M059J (cell line): ENCODE measurements at regions not wholly inside any gene's neighbourhood (a gene's known extent, or its start where the extent isn't known, plus 50 kb on each side); places are given as distances from the start of the nearest gene placed in this dataset.
"Not testable (repeated sequence)": the region's sequence is repeated elsewhere in the genome, so short reads cannot be mapped to it uniquely, and the experiment has no call there.

Experiments
- DNase-seq: peaks from one replicate; pipeline ENCODE4 v3.0.0-alpha.2; 2012; ENCODE audit warnings: low read depth

GRCh38 chr2:90052113-90052631 lies 1360.7 kb downstream of the RPIA start:
- not testable (repeated sequence) for DNase-seq

GRCh38 chr2:90069290-90069894 lies 1377.9 kb downstream of the RPIA start:
- peak; percentile 29 for DNase-seq

- no peak for DNase-seq
Measured at GRCh38 chr2:90076311-90076710, 1384.8 kb downstream of the RPIA start.

- no peak for DNase-seq
Measured at GRCh38 chr2:90077948-90078347, 1386.5 kb downstream of the RPIA start.

GRCh38 chr2:90079374-90079773 lies 1387.9 kb downstream of the RPIA start:
- DNase-seq: no peak

- not testable (repeated sequence) for DNase-seq
Measured at GRCh38 chr2:90087792-90088191, 1396.3 kb downstream of the RPIA start.

- not testable (repeated sequence) for DNase-seq
Measured at GRCh38 chr2:90093571-90094270, 1402.2 kb downstream of the RPIA start.

GRCh38 chr2:90097617-90098016 lies 1406.1 kb downstream of the RPIA start:
- not testable (repeated sequence) for DNase-seq

GRCh38 chr2:90105142-90105541 lies 1413.7 kb downstream of the RPIA start:
- not testable (repeated sequence) for DNase-seq

- DNase-seq: peak; percentile 0
Measured at GRCh38 chr2:90123409-90123808, 1431.9 kb downstream of the RPIA start.

- not testable (repeated sequence) for DNase-seq
Measured at GRCh38 chr2:90139046-90139445, 1447.6 kb downstream of the RPIA start.

GRCh38 chr2:90141558-90141957 lies 1450.1 kb downstream of the RPIA start:
- not testable (repeated sequence) for DNase-seq

- peak; percentile 3 for DNase-seq
Measured at GRCh38 chr2:90151805-90152204, 1460.3 kb downstream of the RPIA start.

GRCh38 chr2:90170978-90171377 lies 1479.5 kb downstream of the RPIA start:
- DNase-seq: not testable (repeated sequence)

- DNase-seq: not testable (repeated sequence)
Measured at GRCh38 chr2:90173081-90173480, 1481.6 kb downstream of the RPIA start.

GRCh38 chr2:90179591-90179990 lies 1488.1 kb downstream of the RPIA start:
- DNase-seq: not testable (repeated sequence)

GRCh38 chr2:90207454-90208058 lies 1516.1 kb downstream of the RPIA start:
- peak; percentile 3 for DNase-seq

- DNase-seq: no peak
Measured at GRCh38 chr2:90209009-90209408, 1517.5 kb downstream of the RPIA start.

- no peak for DNase-seq
Measured at GRCh38 chr2:90209806-90210205, 1518.3 kb downstream of the RPIA start.

GRCh38 chr2:90215880-90216279 lies 1524.4 kb downstream of the RPIA start:
- not testable (repeated sequence) for DNase-seq

GRCh38 chr2:90216801-90217200 lies 1525.3 kb downstream of the RPIA start:
- DNase-seq: not testable (repeated sequence)

GRCh38 chr2:90218534-90218933 lies 1527.1 kb downstream of the RPIA start:
- not testable (repeated sequence) for DNase-seq
